ENCODE measurements at regions not wholly inside any gene's neighbourhood (a gene's known extent, or its start where the extent isn't known, plus 50 kb on each side); places are given as distances from the start of the nearest gene placed in this dataset.
"Not testable (repeated sequence)": the region's sequence is repeated elsewhere in the genome, so short reads cannot be mapped to it uniquely, and the experiment has no call there.

GRCh38 chr10:37721100-37721499 lies 136.3 kb downstream of the ZNF248 start:
- H3K36me3 ChIP-seq (replicated peaks; ENCODE audit: low read depth, low read length) = no peaks in the 10 kb centered on the region
- H3K9me3 ChIP-seq (ENCODE audit: insufficient read depth, low read length) = no peaks in the 10 kb centered on the region

GRCh38 chr10:37718060-37718459 lies 139.3 kb downstream of the ZNF248 start:
- not testable (repeated sequence) for H3K36me3 ChIP-seq (replicated peaks; ENCODE audit: low read depth, low read length); H3K4me2 ChIP-seq (ENCODE audit: low read length); H3K27ac ChIP-seq (ENCODE audit: low read length); H3K9me3 ChIP-seq (ENCODE audit: insufficient read depth, low read length); H3K4me1 ChIP-seq (ENCODE audit: low read length); H4K20me1 ChIP-seq (ENCODE audit: insufficient read depth, low read length); H3K4me3 ChIP-seq (ENCODE audit: low read length); H3K9ac ChIP-seq (ENCODE audit: low read length); H3K27me3 ChIP-seq (ENCODE audit: low read depth, low read length); H3K79me2 ChIP-seq (ENCODE audit: low read length); H2AFZ ChIP-seq (ENCODE audit: low read depth, low read length)

More at GRCh38 chr10:37721100-37721499, 136.3 kb downstream of the ZNF248 start:
- Histone ChIP-seq H3K9ac (ENCODE audit: low read length) (no peak overlapping the region), H3K4me3 (ENCODE audit: low read length) (no peak overlapping the region), H2AFZ (ENCODE audit: low read depth, low read length) (no peak overlapping the region), H3K27ac (ENCODE audit: low read length) (no peak overlapping the region), H3K79me2 (ENCODE audit: low read length) (no peaks in the 10 kb centered on the region), H3K4me1 (ENCODE audit: low read length) (no peaks in the 10 kb centered on the region), H4K20me1 (ENCODE audit: insufficient read depth, low read length) (no peaks in the 10 kb centered on the region), H3K27me3 (ENCODE audit: low read depth, low read length) (no peaks in the 10 kb centered on the region), H3K4me2 (ENCODE audit: low read length) (no peak overlapping the region)
- TF ChIP-seq, protein P1, sequence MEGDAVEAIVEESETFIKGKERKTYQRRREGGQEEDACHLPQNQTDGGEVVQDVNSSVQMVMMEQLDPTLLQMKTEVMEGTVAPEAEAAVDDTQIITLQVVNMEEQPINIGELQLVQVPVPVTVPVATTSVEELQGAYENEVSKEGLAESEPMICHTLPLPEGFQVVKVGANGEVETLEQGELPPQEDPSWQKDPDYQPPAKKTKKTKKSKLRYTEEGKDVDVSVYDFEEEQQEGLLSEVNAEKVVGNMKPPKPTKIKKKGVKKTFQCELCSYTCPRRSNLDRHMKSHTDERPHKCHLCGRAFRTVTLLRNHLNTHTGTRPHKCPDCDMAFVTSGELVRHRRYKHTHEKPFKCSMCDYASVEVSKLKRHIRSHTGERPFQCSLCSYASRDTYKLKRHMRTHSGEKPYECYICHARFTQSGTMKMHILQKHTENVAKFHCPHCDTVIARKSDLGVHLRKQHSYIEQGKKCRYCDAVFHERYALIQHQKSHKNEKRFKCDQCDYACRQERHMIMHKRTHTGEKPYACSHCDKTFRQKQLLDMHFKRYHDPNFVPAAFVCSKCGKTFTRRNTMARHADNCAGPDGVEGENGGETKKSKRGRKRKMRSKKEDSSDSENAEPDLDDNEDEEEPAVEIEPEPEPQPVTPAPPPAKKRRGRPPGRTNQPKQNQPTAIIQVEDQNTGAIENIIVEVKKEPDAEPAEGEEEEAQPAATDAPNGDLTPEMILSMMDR (IDR thresholded peaks at IDR 0.05; ENCODE audit: low read depth, low read length) = no peak

GRCh38 chr10:37713642-37714041 lies 143.8 kb downstream of the ZNF248 start:
- H3K27me3 ChIP-seq (ENCODE audit: low read depth, low read length) = no peaks in the 10 kb centered on the region
- no peaks in the 10 kb centered on the region for H3K79me2 ChIP-seq (ENCODE audit: low read length)
- H3K36me3 ChIP-seq (replicated peaks; ENCODE audit: low read depth, low read length) = no peaks in the 10 kb centered on the region
- no peaks in the 10 kb centered on the region for H3K9me3 ChIP-seq (ENCODE audit: insufficient read depth, low read length)
- TF ChIP-seq, protein P1 (IDR thresholded peaks at IDR 0.05; ENCODE audit: low read depth, low read length) = no peak
- no peak for TF ChIP-seq EZH2phosphoT487 (IDR thresholded peaks at IDR 0.05; ENCODE audit: low read depth)
- H3K4me1 ChIP-seq (ENCODE audit: low read length) = peaks cover 4% of the 10 kb centered on the region
- H3K9ac ChIP-seq (ENCODE audit: low read length) = no peak overlapping the region
- no peaks in the 10 kb centered on the region for H4K20me1 ChIP-seq (ENCODE audit: insufficient read depth, low read length)
- H2AFZ ChIP-seq (ENCODE audit: low read depth, low read length) = no peak overlapping the region
- no peak overlapping the region for H3K4me3 ChIP-seq (ENCODE audit: low read length)
- H3K4me2 ChIP-seq (ENCODE audit: low read length) = no peak overlapping the region
- no peak overlapping the region for H3K27ac ChIP-seq (ENCODE audit: low read length)

- H3K27ac ChIP-seq (ENCODE audit: low read length) = no peak overlapping the region
- TF ChIP-seq, protein P1 (IDR thresholded peaks at IDR 0.05; ENCODE audit: low read depth, low read length) = no peak
- no peak for TF ChIP-seq EZH2phosphoT487 (IDR thresholded peaks at IDR 0.05; ENCODE audit: low read depth)
- H3K4me3 ChIP-seq (ENCODE audit: low read length) = no peak overlapping the region
- no peaks in the 10 kb centered on the region for H3K9me3 ChIP-seq (ENCODE audit: insufficient read depth, low read length)
- H3K9ac ChIP-seq (ENCODE audit: low read length) = no peak overlapping the region
- no peak overlapping the region for H3K4me2 ChIP-seq (ENCODE audit: low read length)
- no peaks in the 10 kb centered on the region for H4K20me1 ChIP-seq (ENCODE audit: insufficient read depth, low read length)
- no peaks in the 10 kb centered on the region for H3K79me2 ChIP-seq (ENCODE audit: low read length)
- no peaks in the 10 kb centered on the region for H3K36me3 ChIP-seq (replicated peaks; ENCODE audit: low read depth, low read length)
- H3K27me3 ChIP-seq (ENCODE audit: low read depth, low read length) = no peaks in the 10 kb centered on the region
- H2AFZ ChIP-seq (ENCODE audit: low read depth, low read length) = no peak overlapping the region
- peaks cover 4% of the 10 kb centered on the region for H3K4me1 ChIP-seq (ENCODE audit: low read length)
These were observed 144.3 kb downstream of the ZNF248 start for GRCh38 chr10:37713132-37713501.

Measured in OCI-LY3 (cell line).